Smooth muscle cell (in vitro differentiated cells): ENCODE measurements at regions not wholly inside any gene's neighbourhood (a gene's known extent, or its start where the extent isn't known, plus 50 kb on each side); places are given as distances from the start of the nearest gene placed in this dataset.
A peak's percentile ranks its signal among the peaks of the same experiment; 100 is the strongest.

ENCODE experiments used
- DNase-seq: peaks from one replicate; lab custom pipeline; 2025; ENCODE audit not compliant: unreplicated experiment; lab: John Stamatoyannopoulos, UW
- H2AFZ ChIP-seq: fragments of 200-600 bp; sonication (generic); 2 replicates; pipeline ENCODE4 v1.6.0; 2016; ENCODE audit warnings: antibody characterized with exemption, low read depth, mild to moderate bottlenecking
- H3F3A ChIP-seq: fragments of 200-600 bp; sonication (generic); 2 replicates; pipeline ENCODE4 v1.6.0; 2017; ENCODE audit warnings: antibody characterized with exemption, low read depth
- H3K27ac ChIP-seq: fragments of 200-600 bp; sonication (generic); 2 replicates; pipeline ENCODE4 v1.5.1; 2016; ENCODE audit warnings: low read depth, mild to moderate bottlenecking
- H3K27me3 ChIP-seq: fragments of 200-600 bp; sonication (generic); 2 replicates; pipeline ENCODE4 v1.6.1; 2016; ENCODE audit warnings: low read depth, mild to moderate bottlenecking
- H3K36me3 ChIP-seq: fragments of 200-600 bp; sonication (generic); 2 replicates; pipeline ENCODE4 v1.5.1; 2016; ENCODE audit warnings: low read depth
- H3K4me1 ChIP-seq: fragments of 200-600 bp; sonication (generic); 2 replicates; pipeline ENCODE4 v1.5.1; 2016; ENCODE audit warnings: low read depth
- H3K4me2 ChIP-seq: fragments of 200-600 bp; sonication (generic); 2 replicates; pipeline ENCODE4 v1.6.0; 2016; ENCODE audit warnings: mild to moderate bottlenecking
- H3K4me3 ChIP-seq: fragments of 200-600 bp; sonication (generic); 2 replicates; pipeline ENCODE4 v1.5.1; 2016; ENCODE audit warnings: mild to moderate bottlenecking
- H3K79me2 ChIP-seq: fragments of 200-600 bp; sonication (generic); 2 replicates; pipeline ENCODE4 v1.6.0; 2016; ENCODE audit warnings: low read depth, mild to moderate bottlenecking
- H3K9ac ChIP-seq: fragments of 200-600 bp; sonication (generic); 2 replicates; pipeline ENCODE4 v1.6.0; 2016; ENCODE audit warnings: low read depth
- H3K9me3 ChIP-seq: fragments of 200-600 bp; sonication (generic); replicated peaks from 2 replicates; pipeline ENCODE4 v1.5.1; 2016; ENCODE audit warnings: low read depth
- H4K20me1 ChIP-seq: fragments of 200-600 bp; sonication (generic); 2 replicates; pipeline ENCODE4 v1.6.0; 2016; ENCODE audit warnings: low read depth
- WGBS: methylation state at CpG from one replicate; pipeline ENCODE4 v1.1.7; 2016; ENCODE audit warnings: low lambda C conversion rate; 5-methylcytosine and 5-hydroxymethylcytosine counted together
- TF ChIP-seq, protein P1 (sequence below): fragments of 200-600 bp; sonication (generic); IDR thresholded peaks from 2 replicates; pipeline ENCODE4 v1.5.1; 2017; ENCODE audit warnings: borderline replicate concordance, mild to moderate bottlenecking, antibody characterized with exemption; ENCODE audit not compliant: insufficient read depth, poor library complexity, severe bottlenecking

DNA sequence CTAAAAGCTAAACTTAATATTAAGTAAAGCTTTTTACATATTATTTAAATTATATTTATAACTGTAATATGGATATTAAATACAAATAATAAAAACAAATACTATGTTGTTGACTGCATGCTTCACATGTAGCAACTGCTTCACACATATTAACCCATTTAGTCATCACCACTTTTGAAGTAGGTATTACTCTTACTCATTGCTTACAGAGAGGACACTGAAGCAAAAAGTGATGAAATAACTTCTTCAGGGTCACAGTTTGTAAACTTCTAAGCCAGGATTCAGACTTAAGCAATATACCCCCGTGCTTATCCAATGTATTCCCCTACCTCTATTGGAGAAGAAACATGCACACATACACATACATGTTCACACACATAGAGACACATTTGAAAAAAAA is 166.6 kb downstream of the DKK2 start:
- TF ChIP-seq, protein P1, sequence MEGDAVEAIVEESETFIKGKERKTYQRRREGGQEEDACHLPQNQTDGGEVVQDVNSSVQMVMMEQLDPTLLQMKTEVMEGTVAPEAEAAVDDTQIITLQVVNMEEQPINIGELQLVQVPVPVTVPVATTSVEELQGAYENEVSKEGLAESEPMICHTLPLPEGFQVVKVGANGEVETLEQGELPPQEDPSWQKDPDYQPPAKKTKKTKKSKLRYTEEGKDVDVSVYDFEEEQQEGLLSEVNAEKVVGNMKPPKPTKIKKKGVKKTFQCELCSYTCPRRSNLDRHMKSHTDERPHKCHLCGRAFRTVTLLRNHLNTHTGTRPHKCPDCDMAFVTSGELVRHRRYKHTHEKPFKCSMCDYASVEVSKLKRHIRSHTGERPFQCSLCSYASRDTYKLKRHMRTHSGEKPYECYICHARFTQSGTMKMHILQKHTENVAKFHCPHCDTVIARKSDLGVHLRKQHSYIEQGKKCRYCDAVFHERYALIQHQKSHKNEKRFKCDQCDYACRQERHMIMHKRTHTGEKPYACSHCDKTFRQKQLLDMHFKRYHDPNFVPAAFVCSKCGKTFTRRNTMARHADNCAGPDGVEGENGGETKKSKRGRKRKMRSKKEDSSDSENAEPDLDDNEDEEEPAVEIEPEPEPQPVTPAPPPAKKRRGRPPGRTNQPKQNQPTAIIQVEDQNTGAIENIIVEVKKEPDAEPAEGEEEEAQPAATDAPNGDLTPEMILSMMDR = no peak
- no peaks in the 10 kb centered on the region for H3F3A ChIP-seq
- H3K27me3 ChIP-seq = no peaks in the 10 kb centered on the region
- no peak for DNase-seq
- H3K27ac ChIP-seq = no peak overlapping the region
- H3K36me3 ChIP-seq = no peaks in the 10 kb centered on the region
- no peaks in the 10 kb centered on the region for H4K20me1 ChIP-seq
- H3K4me1 ChIP-seq = no peaks in the 10 kb centered on the region
- WGBS = 65% methylated on average over 1 of the region's 1 CpG
- no peak overlapping the region for H3K4me3 ChIP-seq
- no peaks in the 10 kb centered on the region for H3K79me2 ChIP-seq
- H3K9ac ChIP-seq = no peak overlapping the region
- H3K4me2 ChIP-seq = no peak overlapping the region
- no peak overlapping the region for H2AFZ ChIP-seq
- H3K9me3 ChIP-seq = no peaks in the 10 kb centered on the region

- no peaks in the 10 kb centered on the region for H3K36me3 ChIP-seq
- no peak overlapping the region for H3K4me3 ChIP-seq
- H3F3A ChIP-seq = no peaks in the 10 kb centered on the region
- peak overlapping the region; percentile 13 for H3K27ac ChIP-seq
- H3K4me1 ChIP-seq = no peaks in the 10 kb centered on the region
- no peaks in the 10 kb centered on the region for H3K9me3 ChIP-seq
- H3K9ac ChIP-seq = no peak overlapping the region
- H3K79me2 ChIP-seq = no peaks in the 10 kb centered on the region
- H2AFZ ChIP-seq = peak overlapping the region; percentile 39
- TF ChIP-seq, protein P1 = no peak
- H3K27me3 ChIP-seq = no peaks in the 10 kb centered on the region
- 49% methylated on average over 2 of the region's 2 CpGs for WGBS
- no peak for DNase-seq
- no peak overlapping the region for H3K4me2 ChIP-seq
- no peaks in the 10 kb centered on the region for H4K20me1 ChIP-seq
Observed at GRCh38 chr4:106868381-106869035, 167.6 kb downstream of the DKK2 start.

DNA sequence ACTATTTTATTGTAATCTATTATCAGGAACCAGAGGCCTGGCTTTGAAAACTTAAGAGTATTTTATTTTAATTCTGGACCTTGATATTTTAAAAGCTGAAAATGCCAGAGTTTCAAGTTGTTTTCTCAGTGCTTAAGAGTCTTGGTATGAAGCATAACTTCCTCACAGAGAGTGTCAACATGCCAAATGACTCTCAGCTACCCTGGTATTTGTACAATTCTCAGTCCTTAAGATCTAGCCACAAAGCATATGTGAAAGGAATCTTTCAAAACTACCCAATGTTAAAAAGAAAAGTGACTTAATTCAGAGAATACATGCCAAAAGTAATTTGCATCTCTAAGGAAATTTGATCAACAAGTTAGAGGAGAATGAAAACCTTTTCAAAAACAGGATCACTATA is 171.9 kb downstream of the DKK2 start:
- H3K9me3 ChIP-seq = no peaks in the 10 kb centered on the region
- H3F3A ChIP-seq = no peaks in the 10 kb centered on the region
- no peak overlapping the region for H3K4me2 ChIP-seq
- peak overlapping the region; percentile 29 for H3K27ac ChIP-seq
- TF ChIP-seq, protein P1 = no peak
- H3K79me2 ChIP-seq = no peaks in the 10 kb centered on the region
- no peaks in the 10 kb centered on the region for H4K20me1 ChIP-seq
- H3K27me3 ChIP-seq = no peaks in the 10 kb centered on the region
- H2AFZ ChIP-seq = peak overlapping the region; percentile 46
- no peak overlapping the region for H3K4me3 ChIP-seq
- H3K4me1 ChIP-seq = no peaks in the 10 kb centered on the region
- H3K9ac ChIP-seq = no peak overlapping the region
- H3K36me3 ChIP-seq = no peaks in the 10 kb centered on the region
- DNase-seq = no peak

DNA sequence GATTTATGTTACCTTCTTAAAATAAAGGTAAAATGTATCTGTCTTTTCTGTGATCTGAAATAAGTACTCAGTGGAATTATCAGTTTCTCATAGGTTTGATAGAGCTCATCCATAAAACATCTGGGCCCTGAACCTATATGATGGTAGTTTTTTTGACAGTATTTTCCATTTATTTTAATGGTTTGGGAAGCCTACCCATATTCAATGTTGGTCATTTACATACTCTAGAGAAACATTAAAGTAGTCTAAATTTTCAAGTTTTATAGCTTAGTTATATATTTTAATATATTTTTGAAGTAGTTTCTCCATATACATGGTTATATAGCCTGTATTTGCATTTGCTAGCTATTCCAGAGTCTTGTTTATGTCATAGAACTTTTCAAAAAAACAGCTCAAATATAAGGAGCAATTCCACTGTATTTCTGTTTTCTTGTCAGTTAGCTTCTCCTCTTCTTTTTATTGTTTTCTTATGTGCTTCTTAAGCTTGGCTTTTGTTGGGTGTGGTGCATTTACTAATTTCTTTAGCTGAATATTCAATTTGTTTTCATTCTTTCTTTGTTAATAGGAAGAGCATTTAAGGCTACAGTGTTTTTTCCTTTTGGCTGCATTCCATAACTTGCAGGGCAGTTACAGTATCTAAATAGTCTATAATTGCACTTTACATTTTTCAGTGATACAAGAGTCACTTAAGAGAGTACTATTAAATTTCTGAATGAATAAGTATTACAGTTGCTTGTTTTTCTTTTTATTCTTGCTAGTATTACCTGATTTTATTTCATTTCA is 181.4 kb downstream of the DKK2 start:
- H4K20me1 ChIP-seq = no peaks in the 10 kb centered on the region
- DNase-seq = no peak
- H3K36me3 ChIP-seq = no peaks in the 10 kb centered on the region
- H2AFZ ChIP-seq = no peak overlapping the region
- H3K27me3 ChIP-seq = no peaks in the 10 kb centered on the region
- H3K9ac ChIP-seq = no peak overlapping the region
- no peak overlapping the region for H3K27ac ChIP-seq
- TF ChIP-seq, protein P1 = no peak
- no peaks in the 10 kb centered on the region for H3F3A ChIP-seq
- no peaks in the 10 kb centered on the region for H3K4me1 ChIP-seq
- H3K9me3 ChIP-seq = no peaks in the 10 kb centered on the region
- no peak overlapping the region for H3K4me2 ChIP-seq
- H3K4me3 ChIP-seq = no peak overlapping the region
- no peaks in the 10 kb centered on the region for H3K79me2 ChIP-seq
